Non-pigmented ciliary epithelial cell (primary cell): ENCODE measurements at regions not wholly inside any gene's neighbourhood (a gene's known extent, or its start where the extent isn't known, plus 50 kb on each side); places are given as distances from the start of the nearest gene placed in this dataset.

Source experiments
- DNase-seq: peaks from one replicate; pipeline ENCODE4 v3.0.0-alpha.2; 2010; ENCODE audit warnings: low read depth

DNA sequence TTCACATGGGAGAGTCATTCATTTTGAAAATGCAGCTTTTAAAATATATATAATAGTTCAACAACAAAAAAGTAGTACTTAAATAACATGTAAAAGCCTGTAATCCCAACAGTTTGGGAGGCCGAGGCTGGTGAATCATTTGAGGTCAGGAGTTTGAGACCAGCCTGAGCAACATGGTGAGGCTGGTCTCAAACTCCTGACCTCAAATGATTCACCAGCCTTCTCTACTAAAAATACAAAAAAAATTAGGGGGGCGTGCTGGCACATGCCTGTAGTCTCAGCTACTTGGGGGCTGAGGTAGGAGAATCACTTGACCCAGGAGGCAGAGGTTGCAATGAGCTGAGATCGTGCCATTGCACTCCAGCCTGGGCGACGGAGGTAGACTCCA, 256.3 kb upstream of the RGS6 start:
- DNase-seq = no peak

DNA sequence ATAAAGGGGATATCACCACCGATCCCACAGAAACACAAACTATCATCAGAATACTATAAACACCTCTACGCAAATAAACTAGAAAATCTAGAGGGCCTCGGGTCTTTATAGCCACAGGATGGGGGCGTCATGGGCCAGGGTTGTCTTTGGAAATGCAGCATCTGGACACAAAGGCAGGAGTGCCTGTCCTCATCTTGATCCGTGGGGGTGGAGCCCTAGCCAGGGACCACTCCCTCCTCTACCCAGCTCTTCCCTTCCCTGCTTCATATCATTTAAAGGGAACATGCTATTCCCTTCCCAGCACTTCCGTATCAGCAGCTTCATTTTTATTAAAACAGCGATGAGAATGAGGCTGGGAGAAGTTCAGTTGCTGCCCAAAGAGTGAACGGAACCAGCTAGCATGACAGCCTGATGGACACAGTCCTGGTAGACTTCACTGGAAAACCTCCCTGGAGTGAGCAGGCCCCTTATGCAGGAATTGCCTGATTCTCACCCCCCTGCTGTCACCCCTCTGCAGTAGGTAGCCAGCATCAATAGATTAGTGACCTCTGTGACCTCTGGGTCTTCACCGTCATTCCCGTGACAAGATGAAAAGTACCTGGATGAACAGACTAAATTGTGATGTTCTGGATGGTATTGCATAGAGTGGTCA, 251.4 kb upstream of the RGS6 start:
- DNase-seq = no peak

DNA sequence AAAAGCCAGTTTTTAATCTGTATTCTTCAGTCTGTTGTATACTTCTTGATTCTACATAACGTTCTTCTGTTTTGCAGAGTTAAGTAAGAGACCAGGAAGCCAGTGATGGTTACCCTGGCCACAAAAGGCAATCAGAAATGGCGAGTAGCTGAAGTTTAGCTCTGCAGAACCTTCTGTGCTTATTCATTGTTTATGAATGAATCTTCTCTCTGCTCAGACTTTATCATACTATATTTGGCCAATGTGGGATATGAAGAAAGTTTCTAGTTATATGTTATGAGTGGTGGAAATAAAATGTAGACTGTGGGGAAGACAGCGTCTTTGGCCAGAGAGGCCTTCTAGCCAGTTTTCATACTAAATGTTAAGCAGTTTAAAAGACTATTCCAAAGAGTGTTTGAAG, 249.9 kb upstream of the RGS6 start:
- no peak for DNase-seq

DNA sequence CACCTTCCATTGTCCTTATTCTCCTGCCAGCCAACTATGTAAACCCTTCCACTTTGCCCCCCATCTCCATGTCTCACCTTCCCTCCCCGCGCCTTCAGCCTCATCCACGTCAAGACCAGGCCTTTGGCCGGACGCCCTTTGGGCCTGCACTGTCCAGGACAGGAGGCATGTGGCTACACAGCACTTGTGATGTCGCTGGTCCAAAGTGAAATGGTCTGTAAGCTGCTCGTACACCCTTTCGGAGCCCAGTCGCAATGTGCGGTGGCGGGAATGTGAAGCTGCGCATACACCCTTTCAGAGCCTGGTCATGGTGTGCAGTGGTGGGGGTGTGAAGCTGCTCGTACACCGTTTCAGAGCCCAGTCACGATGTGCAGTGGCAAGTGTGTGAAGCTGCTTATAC, 247.9 kb upstream of the RGS6 start:
- DNase-seq = no peak

DNA sequence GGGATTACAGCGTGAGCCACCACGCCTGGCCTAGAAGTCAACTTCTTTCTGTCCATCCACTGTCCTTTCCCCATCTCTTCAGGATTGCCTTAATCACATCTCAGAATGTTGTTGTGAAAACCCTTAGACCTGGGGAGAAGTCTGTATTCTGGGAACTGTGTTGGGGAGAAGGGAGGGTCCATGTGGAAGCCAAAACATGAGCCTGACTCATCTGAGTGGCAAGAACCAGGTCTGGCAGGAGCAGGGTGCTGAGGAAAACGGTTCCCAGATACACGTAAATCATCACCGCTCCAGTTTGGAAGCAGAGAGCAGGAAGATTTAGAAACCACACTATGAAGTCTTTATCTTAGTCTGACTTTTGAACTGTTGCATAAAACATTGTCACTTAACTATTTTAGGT, 245.6 kb upstream of the RGS6 start:
- DNase-seq = no peak

DNA sequence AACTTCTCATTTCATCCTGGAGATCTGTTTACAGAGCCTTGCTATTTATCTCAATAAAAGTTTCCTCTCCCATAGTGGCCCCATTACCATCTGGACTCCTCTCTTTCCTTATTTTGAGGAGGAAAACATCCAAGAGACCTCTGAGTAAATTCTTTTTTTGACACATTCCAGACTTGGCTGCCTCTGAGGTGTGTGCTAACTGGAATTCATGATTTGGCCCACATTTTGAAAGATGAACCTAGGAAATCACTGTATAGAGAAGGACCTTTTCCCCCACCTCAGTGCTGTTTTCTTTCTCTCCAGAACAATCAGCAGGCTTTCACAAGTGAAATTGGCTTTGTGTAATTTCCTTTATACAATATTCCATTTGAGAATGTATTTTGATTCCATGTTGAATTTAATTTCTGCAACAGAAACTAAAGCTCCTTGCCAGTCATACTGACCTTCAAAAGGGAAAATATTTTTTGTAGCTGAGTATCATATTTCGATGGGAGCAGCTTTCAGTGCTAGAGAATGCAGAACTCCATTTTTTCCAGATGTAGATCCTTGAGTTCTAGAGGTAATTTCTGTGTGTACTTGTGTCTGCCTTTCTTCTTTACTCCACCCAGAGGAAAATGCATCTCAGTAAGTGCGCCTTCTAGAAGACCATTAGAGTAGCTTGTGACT, 244.9 kb upstream of the RGS6 start:
- DNase-seq = no peak

DNA sequence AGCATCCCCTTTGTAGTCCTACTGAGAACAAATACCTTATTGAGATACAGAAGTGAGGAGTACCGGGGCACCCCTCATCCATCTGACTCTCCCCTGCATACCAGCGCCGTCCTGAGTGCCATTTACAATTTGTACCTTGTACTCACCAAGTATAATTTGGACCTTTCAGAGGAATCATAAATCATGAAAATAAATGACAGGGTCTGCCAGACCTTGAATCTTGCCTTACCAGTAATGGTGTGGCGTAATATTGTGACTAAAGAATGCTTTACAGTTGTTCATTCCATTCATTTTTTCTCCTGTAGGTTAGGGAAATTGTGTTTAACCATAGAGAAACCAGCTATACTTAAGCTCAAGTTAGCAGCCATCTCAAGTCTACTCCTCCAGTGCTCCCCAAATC, 243.7 kb upstream of the RGS6 start:
- DNase-seq = no peak

DNA sequence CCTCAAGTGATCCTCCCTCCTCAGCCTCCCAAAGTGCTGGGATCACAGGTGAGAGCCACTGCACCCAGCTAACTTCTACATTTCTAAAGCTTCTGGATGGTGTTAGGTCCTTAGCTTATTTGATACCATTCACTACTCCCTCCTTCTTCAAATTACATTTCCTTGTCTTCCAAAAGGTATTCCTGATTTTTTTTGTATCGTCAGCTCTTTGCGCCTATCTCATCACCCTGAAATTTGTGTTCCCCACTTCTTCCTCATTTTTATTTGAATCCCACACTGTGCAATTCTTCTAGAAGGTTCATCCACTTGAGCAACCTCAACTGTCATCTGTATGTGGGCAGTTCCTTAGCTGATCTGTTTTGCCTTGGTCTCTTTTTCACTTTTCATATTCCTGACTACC, 241.8 kb upstream of the RGS6 start:
- no peak for DNase-seq

DNA sequence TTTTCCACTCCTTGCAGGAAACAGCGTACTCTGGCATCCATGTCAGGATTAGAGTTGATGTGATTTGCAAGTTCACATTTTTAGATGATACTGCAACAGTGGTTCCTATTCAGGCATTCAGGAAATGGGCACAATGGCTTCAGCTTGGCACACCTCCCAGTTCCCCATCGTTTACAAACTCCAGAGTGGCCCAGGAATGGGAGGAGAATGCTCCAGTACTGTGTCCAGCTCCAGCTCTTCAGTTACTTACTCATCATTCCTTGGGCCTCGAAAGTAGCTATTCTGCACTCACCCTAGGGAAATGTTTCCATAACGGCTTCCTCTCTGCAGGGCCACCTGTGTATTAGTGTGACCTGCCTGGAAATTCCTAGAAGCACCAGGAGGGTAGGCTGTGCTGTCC, 239.7 kb upstream of the RGS6 start:
- no peak for DNase-seq

DNA sequence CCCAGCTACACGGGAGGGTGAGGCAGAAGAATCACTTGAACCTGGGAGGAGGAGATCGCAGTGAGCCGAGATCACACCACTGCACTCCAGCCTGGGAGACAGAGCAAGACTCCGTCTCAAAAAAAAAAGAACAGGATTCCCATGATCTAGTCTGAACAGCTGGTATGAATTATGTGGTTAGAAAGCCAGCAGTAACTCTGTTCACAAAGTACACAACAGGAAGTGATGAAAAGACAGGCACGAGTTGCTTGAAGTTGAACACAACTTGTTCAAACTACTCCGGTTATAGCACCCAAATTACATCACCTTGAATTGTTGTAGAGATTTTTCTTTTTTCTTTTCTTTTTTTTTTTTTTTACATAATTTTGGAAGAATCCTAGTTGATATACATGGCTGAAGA, 238.8 kb upstream of the RGS6 start:
- peak; percentile 86 for DNase-seq

DNA sequence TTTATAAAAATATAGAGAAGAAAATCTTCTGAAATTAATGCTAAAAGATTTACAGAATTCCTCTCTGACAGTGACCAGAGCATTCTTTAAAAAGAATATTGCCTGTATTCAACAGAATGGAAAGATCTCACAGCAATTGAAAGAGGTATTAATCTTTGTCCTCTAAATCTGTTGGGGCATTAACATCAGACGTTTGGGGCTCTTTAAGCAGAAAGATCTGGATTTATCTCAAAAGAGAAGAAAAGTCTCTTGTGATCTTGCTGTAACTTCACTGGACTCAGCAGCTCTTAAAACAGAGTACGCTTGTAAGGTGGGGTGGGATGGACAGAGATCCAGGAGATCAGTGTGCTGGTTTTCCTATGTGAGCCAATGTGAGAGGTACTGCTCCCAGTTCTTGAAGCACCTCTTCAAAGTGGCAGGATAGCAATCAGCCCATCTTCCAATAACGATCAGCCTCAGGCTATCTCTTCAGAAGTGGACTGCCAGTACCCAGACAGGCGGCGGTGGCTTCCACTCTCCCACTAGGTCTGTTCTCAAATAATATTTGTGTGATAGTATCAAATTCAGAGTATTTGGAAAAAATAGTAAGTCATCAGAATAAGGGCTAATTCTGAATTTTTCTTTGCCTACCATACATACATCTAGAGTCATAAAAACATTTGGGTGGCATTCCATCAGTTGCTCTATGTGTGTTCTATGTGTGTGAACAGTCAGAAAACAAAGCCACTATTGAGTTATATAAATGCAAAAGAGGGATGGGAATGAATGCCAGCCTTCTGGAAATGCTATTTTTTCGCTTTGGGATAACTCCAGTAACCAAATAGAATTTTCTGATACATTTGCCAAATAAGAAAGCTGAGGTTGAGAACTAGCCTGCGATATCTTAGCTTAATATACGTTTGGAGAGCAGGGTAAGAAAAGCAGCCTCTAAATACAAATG, 237.4 kb upstream of the RGS6 start:
- no peak for DNase-seq

DNA sequence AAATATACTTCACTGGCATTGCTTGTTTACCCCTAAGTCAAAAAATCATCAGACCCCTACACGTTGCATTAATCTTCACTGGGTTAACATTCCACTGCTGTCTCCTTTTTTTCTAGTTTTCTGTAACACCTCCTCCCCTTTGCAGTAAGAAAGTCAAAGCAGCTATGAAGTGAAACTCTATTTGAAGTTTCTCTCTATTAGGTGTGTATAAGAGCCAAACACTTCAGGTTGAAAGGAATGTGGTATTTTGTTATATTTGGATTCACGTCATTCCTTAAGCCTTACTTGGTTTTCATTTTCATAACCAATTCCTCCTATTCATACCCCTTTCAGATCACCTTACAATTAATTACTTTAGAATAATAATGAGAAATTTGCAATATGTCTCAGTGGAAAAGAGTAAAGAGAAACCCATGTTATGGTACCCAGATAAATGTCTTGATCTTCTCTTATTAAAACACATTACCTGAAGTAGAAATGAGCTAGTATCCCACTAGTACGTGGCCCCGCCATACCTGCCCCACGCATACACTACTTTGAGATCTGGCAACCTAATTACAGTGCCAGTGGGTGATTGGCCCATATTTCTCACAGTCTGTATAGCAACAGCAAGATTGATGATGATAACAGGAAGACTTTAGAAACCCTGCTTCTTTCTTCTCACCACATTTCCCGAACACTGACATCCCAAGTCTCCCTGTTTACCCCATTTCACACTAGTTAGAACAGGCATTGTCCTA, 236.4 kb upstream of the RGS6 start:
- DNase-seq = no peak

DNA sequence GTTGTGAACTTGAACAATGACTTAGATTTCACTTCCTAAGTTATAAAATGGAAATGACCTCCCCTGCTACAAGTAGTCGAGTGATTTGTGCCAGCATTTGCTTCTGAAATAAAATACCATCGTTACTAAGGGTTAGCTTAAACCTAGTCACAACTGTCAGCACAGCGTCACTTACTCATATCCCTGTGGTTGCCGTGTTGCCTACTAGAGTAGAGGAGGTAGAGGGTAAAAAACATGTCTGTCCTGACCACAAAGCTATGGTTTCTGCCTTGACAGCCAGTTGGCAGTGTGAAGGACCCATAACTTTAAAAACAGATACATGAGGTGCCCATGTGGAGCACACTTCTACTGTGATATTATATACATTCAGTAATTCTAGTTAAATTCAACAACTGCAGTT, 234.2 kb upstream of the RGS6 start:
- no peak for DNase-seq

DNA sequence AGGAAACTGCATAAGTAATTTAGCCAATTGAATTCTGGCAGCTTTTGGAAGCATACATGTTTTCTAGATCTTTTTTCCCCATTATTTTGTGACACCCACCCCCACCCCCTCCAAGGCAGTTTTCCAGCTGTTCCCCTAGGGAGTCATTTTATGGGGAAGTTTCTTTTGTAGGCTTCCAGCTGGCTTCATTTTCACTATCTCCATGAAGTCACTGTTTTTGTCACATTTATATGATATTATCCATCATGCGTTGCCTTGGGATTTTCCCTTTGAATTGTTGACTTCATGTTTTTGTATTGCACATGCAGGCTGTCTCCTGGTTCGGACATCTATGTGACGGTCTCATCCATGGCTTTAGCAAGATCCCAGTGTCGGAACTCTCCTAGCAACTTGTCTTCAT, 233.6 kb upstream of the RGS6 start:
- no peak for DNase-seq

DNA sequence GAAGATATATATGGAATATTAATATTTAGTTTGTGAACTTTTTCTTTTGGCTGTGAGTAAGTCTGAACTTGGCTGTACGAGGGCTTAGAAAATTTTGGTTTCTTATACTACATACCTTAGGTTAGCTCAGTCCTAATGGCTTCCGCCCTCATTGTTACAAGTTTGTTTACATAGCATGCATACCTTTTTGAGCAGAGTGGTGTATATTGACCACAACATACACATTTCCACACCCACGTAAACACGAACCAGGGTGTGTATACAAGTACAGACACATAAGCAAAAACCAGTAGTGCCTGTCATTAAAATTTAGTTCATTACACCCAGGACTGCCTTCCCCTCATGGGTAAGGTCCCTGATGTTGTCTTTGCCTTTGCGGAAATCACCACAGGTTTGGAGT, 230.2 kb upstream of the RGS6 start:
- DNase-seq = no peak

DNA sequence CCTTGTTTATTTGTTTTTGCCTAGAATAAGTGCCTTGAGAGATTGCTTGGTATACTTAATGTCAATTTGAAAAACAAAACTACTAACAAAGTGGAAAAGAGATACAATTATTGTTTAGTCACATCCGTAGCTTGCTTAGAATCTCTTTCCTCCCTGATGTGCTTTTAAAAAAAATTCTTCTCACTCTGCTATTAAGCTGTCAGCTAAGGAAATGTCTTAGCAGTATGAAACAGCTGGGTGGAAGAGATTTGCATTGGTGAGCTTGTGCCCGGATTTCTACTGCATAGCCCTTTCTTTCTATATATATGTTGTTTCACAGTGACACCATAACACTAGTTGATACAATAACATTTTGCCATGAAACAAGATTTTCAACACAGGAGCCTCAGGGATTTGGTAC, 229.4 kb upstream of the RGS6 start:
- no peak for DNase-seq

DNA sequence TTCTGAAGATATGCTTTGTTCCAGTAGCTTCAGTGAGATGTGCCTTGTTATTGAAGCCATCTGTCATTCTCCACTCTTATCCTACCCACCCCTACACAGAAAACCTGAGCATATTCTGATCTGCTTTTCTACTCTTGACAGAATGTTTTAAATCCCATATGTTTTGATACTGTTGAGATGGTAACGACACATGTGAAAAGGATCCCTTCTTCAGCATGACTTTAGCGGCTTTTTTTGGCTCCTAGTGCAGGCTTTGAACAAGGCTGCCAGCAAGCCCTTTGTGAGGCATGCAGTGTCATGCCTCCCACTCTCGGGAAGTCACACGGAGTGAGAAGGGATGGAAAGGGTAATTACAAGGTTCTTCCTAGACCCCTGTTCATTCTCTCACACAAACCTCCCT, 228.8 kb upstream of the RGS6 start:
- no peak for DNase-seq

DNA sequence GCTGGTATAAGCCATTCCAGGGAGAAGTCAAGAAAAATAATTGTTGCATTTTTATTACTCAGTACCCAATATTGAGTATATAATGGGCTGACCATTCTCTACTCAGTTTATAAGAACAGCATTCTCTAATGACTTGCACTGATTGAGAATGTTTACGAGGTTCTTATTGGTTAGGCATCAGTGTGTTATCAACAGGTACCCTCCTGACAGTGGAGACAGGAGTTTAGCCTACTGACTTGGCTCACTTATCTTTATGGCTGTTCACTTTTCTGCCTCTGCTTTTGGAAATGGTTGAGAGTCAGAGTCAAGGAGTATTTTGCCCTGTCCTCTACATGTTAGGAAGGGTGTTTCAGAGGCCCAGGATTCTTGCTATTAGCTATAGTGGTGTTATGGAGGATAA, 228.0 kb upstream of the RGS6 start:
- no peak for DNase-seq

DNA sequence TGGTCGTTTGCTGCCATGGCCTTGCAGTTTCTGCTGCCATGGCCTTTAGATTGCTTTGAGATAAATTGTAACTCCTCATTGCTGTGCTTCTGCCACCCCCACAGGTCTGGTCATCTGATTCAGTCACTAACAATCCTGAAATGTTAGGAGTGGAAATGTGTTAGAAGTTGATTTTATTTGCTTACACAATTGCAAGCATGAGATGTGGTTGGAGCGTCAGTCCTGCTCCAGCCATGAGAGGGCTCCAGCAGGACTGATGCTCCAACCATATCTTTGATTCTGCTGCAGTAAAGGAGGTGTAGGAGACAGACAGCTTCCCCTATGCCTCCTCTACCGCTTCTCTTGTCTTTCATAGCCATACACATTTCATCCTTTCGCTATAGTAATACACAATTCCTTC, 226.8 kb upstream of the RGS6 start:
- DNase-seq = no peak

DNA sequence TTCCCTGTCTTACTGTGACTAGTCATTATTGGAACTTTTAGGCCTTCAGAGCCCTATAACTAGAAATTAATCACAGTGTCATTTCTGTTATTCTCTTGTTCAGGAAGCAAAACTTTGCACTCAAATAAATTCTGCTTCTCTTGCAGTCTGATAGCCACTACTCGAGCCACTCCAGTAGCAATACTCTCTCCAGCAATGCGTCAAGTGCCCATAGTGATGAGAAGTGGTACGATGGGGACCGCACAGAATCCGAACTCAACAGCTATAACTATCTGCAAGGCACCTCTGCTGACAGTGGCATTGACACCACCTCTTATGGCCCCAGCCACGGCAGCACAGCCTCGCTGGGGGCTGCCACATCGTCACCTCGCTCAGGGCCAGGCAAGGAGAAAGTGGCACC, 223.2 kb upstream of the RGS6 start:
- no peak for DNase-seq

DNA sequence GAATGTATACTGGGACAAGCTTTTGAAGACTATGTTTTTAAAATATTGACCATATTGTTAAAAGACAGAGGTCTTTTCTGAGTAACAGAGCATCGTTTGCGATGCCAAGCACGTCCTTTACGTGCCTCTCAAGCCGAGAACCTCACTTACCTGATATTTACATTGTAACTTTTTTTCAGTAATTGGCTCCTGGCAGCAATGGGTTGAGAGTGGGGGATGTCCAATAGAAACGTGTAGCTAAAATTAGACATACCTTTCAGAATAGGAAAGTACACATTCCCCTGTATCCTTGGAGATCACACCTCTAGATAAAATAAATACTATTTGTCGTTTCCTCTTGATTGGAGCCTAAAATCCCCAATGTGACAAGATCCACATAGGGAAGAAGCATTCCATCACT, 222.2 kb upstream of the RGS6 start:
- no peak for DNase-seq

DNA sequence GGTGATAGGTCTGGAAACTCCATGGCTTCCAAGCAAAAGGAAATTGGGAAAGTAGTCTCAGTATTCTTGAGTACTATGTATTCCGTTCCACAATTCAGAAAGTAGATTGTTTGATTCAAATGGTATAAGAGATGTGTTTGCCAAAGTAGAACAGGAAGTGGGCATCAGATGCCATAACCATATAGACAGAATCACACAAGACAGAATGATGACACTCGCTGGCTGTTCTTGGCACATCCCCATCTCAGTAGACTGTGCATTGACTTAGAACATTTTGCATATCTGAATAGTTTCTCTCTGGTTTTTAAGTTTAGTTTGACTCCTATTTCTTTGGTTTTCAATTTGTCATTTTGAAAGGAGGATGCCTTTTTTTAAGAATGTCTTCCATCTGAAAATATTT, 221.1 kb upstream of the RGS6 start:
- DNase-seq = no peak

DNA sequence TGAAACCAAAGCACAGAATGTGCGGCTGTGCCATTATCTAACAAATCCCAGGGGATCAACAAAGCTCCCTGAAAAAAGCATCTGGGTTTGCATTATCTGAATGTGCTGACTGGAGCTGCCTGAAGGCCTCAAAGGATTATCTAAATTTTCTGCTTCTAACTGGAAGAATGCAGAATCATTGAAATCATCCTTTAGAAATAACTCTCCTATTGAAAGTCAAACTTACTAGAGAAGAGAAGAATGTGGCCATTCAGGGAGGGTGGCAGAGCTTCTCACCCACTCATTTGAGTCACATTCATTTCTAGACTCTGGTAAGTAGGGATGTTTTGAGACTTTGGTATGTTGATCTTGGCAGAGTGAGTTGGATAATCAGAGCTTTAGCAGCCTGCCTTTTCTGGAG, 220.6 kb upstream of the RGS6 start:
- DNase-seq = peak; percentile 93
